Nephron (organoid): ENCODE measurements at regions not wholly inside any gene's neighbourhood (a gene's known extent, or its start where the extent isn't known, plus 50 kb on each side); places are given as distances from the start of the nearest gene placed in this dataset.

Experiments
- H3K27ac Mint-ChIP-seq, 3 experiments: 2 replicates each; pipeline ENCODE4 v1.8.0; 2020; ENCODE audit warnings: mixed read lengths in 3 of 3, mild to moderate bottlenecking in 2 of 3, moderate library complexity in 1 of 3
- H3K27me3 Mint-ChIP-seq: 2 replicates; pipeline ENCODE4 v1.8.0; 2021; ENCODE audit warnings: low read depth, mild to moderate bottlenecking, moderate library complexity, mixed read lengths
- H3K36me3 Mint-ChIP-seq: 2 replicates; pipeline ENCODE4 v1.8.0; 2020; ENCODE audit warnings: low read depth, mixed read lengths
- H3K4me1 Mint-ChIP-seq: 2 replicates; pipeline ENCODE4 v1.8.0; 2020; ENCODE audit warnings: mixed read lengths
- H3K4me3 Mint-ChIP-seq, 3 experiments: 2 replicates each; pipeline ENCODE4 v1.8.0; 2020; ENCODE audit warnings: mild to moderate bottlenecking in 3 of 3, mixed read lengths in 3 of 3, moderate library complexity in 2 of 3
- H3K9me3 Mint-ChIP-seq: 2 replicates; pipeline ENCODE4 v1.8.0; 2020; ENCODE audit warnings: mixed read lengths
- CTCF ChIP-seq, 3 experiments: fragments of 200-600 bp; sonication (generic); IDR thresholded peaks; one replicate each; pipeline ENCODE4 v1.5.0; 2021; ENCODE audit warnings: antibody characterized with exemption in 3 of 3; ENCODE audit not compliant: unreplicated experiment in 3 of 3

GRCh38 chr18:37852464-37852863, 286.9 kb upstream of the CELF4 start:
- Mint-ChIP-seq H3K27ac (no peak overlapping the region), H3K36me3 (no peaks in the 10 kb centered on the region), H3K4me1 (no peaks in the 10 kb centered on the region), H3K27me3 (peaks cover 18% of the 10 kb centered on the region), H3K9me3 (peaks cover 10% of the 10 kb centered on the region), H3K4me3 (no peak overlapping the region)
- TF ChIP-seq CTCF (IDR thresholded peaks at IDR 0.05; ENCODE audit: unreplicated experiment in 3 of 3) = no peak

DNA sequence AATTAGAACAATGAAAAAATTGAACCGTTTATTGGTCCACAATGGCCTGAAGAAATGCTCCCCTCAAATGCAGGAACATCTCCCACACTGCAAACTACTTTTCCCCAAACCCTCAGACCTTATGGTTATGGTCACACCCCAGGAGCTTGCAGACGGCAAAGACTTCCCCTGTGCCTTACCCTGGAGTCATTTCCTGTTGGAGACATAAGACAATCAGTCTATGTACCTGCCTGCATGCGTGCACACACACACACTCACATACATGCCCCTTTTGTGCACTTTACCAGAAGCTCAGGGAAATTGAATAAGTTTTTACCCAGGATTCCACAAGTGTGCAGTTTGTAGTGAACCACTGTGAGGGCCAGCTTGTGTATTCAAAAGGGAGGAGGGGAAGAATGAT, 281.9 kb upstream of the CELF4 start:
- TF ChIP-seq CTCF (IDR thresholded peaks at IDR 0.05; ENCODE audit: unreplicated experiment in 3 of 3) = no peak
- Mint-ChIP-seq H3K9me3 (peaks cover 7% of the 10 kb centered on the region), H3K27ac (no peak overlapping the region), H3K4me1 (peaks cover 8% of the 10 kb centered on the region), H3K27me3 (peaks cover 15% of the 10 kb centered on the region), H3K36me3 (no peaks in the 10 kb centered on the region), H3K4me3 (no peak overlapping the region)

GRCh38 chr18:37846996-37847395, 281.4 kb upstream of the CELF4 start:
- H3K36me3 Mint-ChIP-seq = no peaks in the 10 kb centered on the region

GRCh38 chr18:37845498-37845897, 279.9 kb upstream of the CELF4 start:
- Mint-ChIP-seq H3K27ac (no peak overlapping the region), H3K4me3 (no peak overlapping the region), H3K4me1 (peaks cover 8% of the 10 kb centered on the region)

More at GRCh38 chr18:37846996-37847395, 281.4 kb upstream of the CELF4 start:
- Mint-ChIP-seq H3K4me3 (no peak overlapping the region), H3K27ac (no peak overlapping the region), H3K9me3 (peaks cover 7% of the 10 kb centered on the region), H3K27me3 (peaks cover 15% of the 10 kb centered on the region), H3K4me1 (peaks cover 8% of the 10 kb centered on the region)
- no peak for TF ChIP-seq CTCF (IDR thresholded peaks at IDR 0.05; ENCODE audit: unreplicated experiment in 3 of 3)

DNA sequence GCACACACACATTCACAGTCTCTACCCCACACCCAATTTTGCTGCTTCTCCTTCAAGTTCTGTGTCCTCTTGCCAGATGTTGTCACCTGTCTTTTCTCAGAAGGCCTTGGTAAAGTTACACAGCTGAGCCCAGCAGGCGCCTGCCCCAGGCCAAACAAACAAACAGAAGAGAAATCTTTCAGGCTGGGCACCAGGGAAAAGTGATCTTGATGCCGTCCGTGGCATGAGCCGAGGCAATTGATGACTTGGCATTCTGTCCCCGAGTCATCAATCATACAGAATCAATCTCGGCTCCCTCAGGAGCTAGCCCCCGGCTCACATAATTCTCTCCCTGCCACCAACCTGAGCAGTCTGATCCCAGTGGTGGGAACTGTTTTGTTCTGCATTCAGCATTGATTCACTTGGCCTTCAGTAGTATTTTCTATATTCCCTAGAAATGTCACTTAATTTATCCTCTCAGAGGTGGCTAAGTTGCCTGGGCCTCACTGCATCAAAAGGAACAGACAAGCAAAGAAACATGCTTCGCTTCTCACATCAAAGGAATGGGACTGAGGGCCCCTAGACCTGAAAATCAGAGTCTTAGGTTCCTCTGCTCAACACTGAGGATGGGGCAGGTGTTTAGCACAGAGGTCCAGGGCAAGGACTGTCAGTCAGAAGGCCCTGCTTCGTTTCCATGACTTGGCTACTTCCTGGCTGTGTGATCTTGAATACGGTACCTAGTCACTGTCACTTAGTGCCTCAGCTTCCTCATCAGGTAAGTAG, 278.8 kb upstream of the CELF4 start:
- TF ChIP-seq CTCF (IDR thresholded peaks at IDR 0.05; ENCODE audit: unreplicated experiment in 3 of 3) = no peak
- Mint-ChIP-seq H3K27ac (peak overlapping the region in 2 of 3 experiments; percentile 33 to 47), H3K4me1 (peaks cover 8% of the 10 kb centered on the region), H3K27me3 (no peaks in the 10 kb centered on the region), H3K36me3 (no peaks in the 10 kb centered on the region), H3K4me3 (no peak overlapping the region), H3K9me3 (peaks cover 4% of the 10 kb centered on the region)

More at GRCh38 chr18:37845498-37845897, 279.9 kb upstream of the CELF4 start:
- H3K27me3 Mint-ChIP-seq = peaks cover 5% of the 10 kb centered on the region
- TF ChIP-seq CTCF (IDR thresholded peaks at IDR 0.05; ENCODE audit: unreplicated experiment in 3 of 3) = no peak
- H3K36me3 Mint-ChIP-seq = no peaks in the 10 kb centered on the region
- H3K9me3 Mint-ChIP-seq = peaks cover 4% of the 10 kb centered on the region

GRCh38 chr18:37838083-37838482, 272.5 kb upstream of the CELF4 start:
- no peak overlapping the region for H3K4me3 Mint-ChIP-seq
- no peak for TF ChIP-seq CTCF (IDR thresholded peaks at IDR 0.05; ENCODE audit: unreplicated experiment in 3 of 3)
- no peaks in the 10 kb centered on the region for H3K36me3 Mint-ChIP-seq
- H3K4me1 Mint-ChIP-seq = no peaks in the 10 kb centered on the region
- no peak overlapping the region for H3K27ac Mint-ChIP-seq
- peaks cover 3% of the 10 kb centered on the region for H3K9me3 Mint-ChIP-seq
- no peaks in the 10 kb centered on the region for H3K27me3 Mint-ChIP-seq
